ENCODE measurements at regions not wholly inside any gene's neighbourhood (a gene's known extent, or its start where the extent isn't known, plus 50 kb on each side); places are given as distances from the start of the nearest gene placed in this dataset. TPM values are rescaled to one million over a fixed set of nuclear protein-coding genes. Genes with fewer than 3 reads are reported as not detected.
"Not testable (repeated sequence)": the region's sequence is repeated elsewhere in the genome, so short reads cannot be mapped to it uniquely, and the experiment has no call there.

DNA sequence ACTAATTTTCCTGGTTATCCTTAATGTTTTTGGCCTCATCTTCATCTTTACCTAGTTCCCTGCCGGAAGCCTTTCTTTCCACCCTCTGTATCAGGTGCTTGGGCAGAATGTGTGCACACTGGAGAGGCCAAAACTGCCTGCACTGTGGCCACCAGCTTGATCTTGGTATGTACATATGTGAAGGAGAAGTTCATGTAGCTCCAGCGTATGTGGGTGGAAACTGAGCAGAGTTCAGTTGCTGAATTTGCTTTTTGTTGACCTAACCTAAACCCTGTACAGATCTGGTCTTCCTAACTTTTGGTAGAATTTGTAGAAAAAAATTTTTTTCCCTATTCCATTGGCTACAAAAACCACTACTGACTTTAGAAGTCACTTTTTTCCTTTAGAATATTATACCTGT, 65.9 kb upstream of the IGSF10 start:
- Mint-ChIP-seq H3K27ac (no peak overlapping the region), H3K9me3 (peaks cover 2% of the 10 kb centered on the region), H3K4me3 (no peak overlapping the region), H3K4me1 (ENCODE audit: unreplicated experiment) (no peaks in the 10 kb centered on the region), H3K36me3 (no peaks in the 10 kb centered on the region), H3K27me3 (no peaks in the 10 kb centered on the region)
- TF ChIP-seq CTCF (conservative IDR thresholded peaks at IDR 0.05), result no peak
- no peak for DNase-seq (ENCODE audit: extremely low spot score, unreplicated experiment)

DNA sequence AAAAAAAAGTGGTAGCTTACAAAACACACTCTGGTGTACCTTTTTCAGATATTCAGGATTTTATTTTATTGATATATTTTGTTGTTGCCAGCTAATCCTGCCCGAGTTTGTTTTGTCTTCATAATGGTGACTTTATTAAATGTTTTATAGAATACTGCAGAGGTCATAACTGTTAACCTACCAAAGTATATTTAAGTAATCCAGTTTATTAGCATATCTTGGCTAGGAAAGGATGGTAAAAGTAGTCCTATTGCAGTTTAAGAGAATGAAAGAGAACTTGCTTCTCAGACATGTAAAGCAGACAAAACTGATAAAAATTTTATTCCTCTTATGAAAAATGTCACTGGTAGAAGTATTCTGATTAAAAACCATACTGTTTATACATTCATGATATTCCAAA, 59.2 kb upstream of the IGSF10 start:
- TF ChIP-seq CTCF (conservative IDR thresholded peaks at IDR 0.05), result no peak
- Mint-ChIP-seq H3K4me3 (no peak overlapping the region), H3K36me3 (no peaks in the 10 kb centered on the region), H3K27ac (no peak overlapping the region), H3K27me3 (no peaks in the 10 kb centered on the region), H3K4me1 (ENCODE audit: unreplicated experiment) (no peaks in the 10 kb centered on the region), H3K9me3 (peaks cover 9% of the 10 kb centered on the region)
- DNase-seq (ENCODE audit: extremely low spot score, unreplicated experiment), result no peak

DNA sequence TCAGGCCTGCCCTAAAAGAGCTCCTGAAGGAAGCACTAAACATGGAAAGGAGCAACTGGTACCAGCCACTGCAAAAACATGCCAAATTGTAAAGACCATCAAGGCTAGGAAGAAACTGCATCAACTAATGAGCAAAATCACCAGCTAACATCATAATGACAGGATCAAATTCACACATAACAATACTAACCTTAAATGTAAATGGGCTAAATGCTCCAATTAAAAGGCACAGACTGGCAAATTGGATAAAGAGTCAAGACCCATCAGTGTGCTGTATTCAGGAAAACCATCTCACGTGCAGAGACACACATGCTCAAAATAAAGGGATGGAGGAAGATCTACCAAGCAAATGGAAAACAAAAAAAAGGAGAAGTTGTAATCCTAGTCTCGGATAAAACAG, 50.6 kb upstream of the IGSF10 start:
- DNase-seq (ENCODE audit: extremely low spot score, unreplicated experiment); H3K9me3 Mint-ChIP-seq; H3K27me3 Mint-ChIP-seq; H3K27ac Mint-ChIP-seq; H3K36me3 Mint-ChIP-seq; H3K4me3 Mint-ChIP-seq; H3K4me1 Mint-ChIP-seq (ENCODE audit: unreplicated experiment): not testable (repeated sequence)

Small RNAs in the stretch of these regions (microRNA-seq; reads per million reads assigned to microRNA genes)
- gene MIR5186, result not detected

Data from type B pancreatic cell (in vitro differentiated cells).